Occipital lobe (tissue), 1 donor: ENCODE measurements at regions not wholly inside any gene's neighbourhood (a gene's known extent, or its start where the extent isn't known, plus 50 kb on each side); places are given as distances from the start of the nearest gene placed in this dataset.

Experiments used
- DNase-seq: peaks from one replicate; lab custom pipeline; 2025; lab: John Stamatoyannopoulos, UW

DNA sequence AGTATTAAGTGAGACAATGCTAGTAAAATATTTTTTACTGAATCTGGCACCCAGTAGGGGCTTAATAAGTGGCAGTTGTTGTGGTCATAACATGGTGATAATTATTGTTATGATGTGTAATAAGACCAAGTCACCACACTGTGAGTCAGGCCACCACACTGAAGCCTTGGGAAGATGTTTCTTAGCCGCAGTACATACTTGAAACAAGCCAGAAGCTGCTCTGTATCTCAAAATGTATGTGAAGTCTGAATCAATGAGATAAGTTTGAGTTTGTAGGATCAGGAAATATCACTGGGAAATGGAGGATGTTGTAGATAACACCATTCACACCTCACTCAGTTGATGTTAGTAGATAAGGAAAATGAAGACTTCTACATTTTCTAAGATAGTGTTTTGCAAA lies 51.3 kb upstream of the PTPN3 start:
- no peak for DNase-seq

DNA sequence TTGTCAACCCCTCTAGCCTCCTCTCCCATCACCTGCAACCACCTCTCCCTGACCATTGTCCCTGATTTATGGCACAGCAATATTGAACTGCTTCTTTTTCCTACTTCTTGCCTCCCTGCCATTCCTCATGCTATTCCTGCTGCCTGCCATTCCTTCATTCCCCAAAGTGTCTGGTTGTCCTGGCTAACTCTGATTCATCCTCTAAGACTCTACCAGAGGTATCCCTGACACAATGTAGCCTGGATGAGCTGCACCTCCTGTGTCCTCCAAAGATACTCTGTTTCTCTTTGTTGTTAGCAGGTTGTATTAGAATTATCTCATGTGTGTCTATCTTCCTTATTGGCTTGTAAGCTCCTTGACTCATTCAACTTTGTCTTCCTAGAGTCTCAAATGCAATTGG lies 53.5 kb upstream of the PTPN3 start:
- DNase-seq = no peak

DNA sequence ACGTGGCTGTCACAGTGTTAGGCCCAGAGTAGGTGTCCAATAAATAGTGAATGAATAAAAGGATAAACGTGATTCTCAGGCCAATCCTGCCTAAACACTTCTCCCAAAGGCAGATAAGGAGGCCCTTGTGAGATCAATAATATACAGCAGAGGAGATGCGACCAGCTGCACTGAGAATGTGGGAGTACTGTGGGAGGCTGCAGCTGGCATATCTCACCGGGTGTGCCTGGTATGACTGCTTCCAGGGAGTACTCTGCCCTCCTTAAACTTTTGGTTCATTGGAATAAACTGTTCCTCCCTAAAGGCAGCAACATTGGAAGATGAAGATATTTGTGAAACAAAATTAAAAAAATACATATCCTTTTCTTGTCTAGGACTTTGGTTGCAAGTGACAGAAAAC lies 57.1 kb upstream of the PTPN3 start:
- DNase-seq = no peak

DNA sequence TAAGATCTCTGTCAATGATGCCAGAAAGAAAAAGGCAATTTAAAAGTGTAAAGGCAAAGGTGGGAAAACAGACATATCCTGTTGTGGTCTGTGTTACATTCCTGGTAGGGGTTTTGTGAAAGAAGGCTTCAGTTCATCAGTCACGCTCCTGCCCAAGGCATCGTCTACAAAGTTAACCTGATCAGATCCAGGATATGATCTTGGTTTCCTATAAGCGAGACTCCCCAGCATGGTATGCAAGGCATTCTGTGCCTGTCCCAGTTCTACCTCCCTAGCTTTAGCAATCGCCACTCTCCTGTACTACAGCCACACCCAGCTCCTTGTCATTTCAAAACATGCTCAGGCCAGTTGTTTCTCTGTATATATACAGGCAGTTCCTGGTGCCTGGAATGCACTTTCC lies 58.0 kb upstream of the PTPN3 start:
- DNase-seq = no peak

DNA sequence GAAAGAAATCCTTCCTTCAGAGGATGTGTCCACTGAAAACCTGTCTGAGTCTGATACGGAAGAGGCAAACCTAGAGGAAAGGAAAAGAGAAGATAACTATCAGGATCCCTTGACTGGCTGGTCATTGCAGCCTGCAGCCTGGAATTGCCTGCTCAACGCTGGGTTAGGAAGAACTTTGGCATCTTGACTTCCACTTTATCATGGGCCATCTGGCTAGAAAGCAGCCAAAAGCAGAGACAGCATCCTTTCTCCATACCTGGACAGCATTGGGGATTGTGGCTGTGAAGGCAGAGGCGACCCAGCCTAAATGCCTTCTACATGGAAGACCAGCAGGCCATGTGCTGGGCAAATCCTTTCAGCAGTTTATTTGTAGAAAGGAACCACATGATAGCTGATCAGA lies 58.7 kb upstream of the PTPN3 start:
- no peak for DNase-seq

DNA sequence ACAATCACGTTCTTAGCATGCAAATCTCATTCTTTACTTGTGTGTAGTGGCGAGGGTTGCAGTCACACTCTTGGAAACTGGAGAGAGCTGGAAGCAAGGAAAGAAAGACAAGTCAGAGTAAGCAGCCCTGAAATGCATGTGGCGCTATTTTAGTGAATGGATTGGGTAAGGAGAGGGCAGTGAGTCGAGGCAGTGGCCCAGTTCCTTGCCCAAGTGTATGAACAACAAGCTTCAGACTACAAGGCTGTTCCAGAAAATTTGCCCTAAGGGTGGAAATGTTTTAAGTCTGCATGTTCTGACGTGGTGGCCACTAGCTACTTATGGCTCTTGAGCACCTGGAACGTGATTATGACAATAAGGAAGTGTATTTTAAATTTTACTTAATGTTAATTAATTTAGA lies 59.4 kb upstream of the PTPN3 start:
- no peak for DNase-seq

DNA sequence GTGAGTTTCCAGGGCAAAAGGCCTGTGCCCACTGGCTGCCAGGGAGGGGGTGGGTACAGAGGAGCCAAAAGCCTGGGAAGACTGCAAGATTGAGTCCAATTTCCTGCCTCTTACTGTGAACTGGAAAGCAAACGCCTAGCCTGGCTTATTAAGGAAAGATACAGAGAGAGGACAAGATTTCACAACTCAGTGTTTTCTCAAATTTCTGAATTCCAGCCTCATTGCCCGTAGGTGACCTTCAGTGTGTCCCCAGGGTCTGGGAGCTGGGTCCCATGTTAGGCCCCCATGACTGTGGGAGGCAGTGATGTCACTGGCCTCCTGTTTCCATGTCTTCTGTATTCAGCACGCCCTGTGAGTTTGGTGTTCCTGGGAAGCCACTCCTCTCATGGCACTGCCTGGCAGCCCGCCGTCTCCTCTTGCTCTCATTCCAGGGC lies 60.6 kb upstream of the PTPN3 start:
- no peak for DNase-seq

DNA sequence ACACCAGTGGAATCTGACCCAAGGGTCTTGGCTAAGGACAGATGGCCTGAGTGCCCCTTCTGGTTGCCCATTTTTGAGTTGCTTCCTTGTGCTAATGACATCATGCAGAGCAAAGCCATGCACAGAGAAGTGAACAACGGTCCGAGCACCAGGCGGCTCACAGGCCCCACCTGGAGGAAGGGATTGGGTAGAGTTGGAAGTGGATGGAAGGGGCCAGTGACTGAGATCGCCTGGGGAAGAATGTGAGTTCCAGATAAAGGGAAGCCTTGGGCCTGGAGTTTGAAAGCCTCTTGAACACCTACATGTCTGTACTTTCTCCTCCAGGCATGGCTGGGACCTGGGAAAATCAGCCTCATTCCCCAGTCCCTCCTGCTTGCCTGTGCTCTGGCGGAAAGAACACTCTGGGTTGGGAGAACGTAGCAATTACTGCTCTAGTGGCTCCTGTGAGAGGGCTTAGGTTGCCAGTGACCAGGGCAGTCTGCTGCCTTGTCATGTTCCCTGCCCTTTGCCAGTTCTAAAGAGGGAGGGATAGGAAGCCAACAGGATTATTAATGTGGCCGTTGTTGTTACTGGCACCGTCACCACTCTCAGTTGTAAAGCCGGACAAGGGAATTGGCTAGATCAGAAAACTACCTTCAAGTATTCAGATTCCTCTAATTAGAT lies 62.5 kb upstream of the PTPN3 start:
- DNase-seq = no peak

DNA sequence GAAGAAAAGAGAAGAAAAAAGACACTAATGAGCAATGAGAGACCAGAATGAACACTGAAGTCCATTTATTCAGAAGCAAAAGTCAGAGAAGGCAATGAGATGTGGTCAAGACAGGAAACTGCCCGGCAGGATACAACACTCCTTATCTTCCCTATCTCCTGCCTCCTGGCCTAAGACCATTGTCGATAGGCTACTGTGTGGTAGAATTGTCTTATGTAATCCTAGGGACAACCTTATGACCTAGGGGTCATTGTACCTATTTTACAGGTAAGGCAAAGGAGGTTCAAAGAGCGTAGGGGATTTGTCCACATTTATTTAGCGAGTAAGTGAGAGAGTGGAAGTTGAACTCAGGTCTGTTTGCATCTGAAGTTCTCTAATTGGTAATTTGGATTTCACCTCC lies 63.0 kb upstream of the PTPN3 start:
- DNase-seq = no peak

DNA sequence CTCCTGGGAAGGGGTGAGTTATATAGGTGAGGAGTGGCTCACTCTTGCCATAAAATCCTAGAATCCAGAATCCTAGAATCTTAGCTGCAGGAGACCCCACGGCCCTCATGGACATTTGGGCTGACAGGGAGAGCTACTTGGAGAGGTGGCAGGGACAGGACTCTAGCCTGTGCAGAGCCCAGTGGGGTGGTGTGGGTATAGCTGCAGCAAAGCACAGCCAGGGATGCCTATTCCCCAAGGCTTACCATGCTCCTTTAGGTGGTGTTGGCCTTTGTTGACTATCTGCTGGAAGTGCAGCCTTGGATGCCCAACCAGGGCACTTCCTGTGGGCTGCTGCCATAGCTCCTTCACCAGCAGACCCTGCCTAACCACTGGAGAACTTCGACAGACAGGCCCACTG lies 70.0 kb upstream of the PTPN3 start:
- DNase-seq = no peak

DNA sequence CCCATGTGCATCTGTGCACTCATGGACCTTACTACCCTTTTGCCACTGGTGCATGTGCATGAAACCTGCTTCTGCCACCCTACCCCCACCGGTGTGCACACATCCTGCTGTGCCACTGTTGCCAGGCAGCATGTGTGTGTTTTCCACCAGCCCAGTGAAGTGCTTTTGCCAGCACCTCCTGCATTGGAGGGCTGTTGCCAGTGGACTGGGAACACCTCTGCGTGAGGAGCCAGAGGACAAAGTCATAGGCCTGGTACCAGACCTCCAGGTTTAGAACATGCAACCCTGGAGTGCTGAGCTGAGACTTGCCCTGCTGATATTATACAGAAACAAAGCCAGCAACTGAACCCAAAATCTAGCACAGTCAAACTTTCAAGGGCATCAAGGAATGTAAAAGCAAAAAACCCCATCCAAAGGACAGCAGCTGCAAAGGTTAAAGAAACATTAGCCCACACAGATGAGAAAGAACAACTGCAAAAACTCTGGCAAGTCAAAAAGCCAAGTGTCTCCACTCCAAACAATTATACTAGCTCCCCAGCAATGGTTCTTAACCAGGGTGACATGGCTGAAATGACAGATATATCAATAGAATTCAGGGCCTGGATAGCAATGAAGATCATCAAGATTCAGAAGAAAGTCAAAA lies 70.6 kb upstream of the PTPN3 start:
- no peak for DNase-seq

DNA sequence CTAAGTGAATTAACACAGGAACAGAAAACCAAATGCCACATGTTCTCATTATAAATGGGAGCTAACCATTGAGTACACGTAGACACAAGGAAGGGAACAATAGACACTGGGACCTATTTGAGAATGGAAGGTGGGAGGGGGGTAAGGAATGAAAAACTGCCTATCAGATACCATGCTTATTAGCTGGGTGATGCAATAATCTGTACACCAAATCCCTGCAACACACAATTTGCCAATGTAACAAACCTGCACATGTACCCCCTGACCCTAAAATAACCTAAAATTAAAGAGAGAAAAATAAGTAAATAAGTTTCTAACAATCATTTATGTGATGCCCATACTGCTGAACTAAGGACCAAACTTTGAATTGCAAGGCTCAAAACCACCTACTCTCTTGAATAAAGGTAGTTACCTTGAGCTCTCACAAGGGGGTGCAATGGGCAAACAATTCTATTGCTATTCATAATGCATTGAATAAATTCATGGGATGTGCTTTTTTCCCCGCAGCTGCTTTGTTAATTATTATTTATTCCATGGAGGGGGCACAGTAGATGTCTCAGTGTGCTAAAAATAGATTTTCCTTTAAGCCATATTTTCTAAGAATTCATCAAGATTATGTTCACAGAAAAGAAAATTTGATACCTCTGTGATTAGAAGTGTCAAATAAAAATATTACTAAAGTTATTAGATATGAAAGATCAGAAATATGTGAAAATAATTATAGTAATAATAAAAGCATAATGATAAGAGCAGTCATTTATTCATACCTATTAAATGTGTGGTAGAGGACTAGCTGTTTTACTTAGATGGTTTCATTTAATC lies 76.2 kb upstream of the PTPN3 start:
- no peak for DNase-seq

DNA sequence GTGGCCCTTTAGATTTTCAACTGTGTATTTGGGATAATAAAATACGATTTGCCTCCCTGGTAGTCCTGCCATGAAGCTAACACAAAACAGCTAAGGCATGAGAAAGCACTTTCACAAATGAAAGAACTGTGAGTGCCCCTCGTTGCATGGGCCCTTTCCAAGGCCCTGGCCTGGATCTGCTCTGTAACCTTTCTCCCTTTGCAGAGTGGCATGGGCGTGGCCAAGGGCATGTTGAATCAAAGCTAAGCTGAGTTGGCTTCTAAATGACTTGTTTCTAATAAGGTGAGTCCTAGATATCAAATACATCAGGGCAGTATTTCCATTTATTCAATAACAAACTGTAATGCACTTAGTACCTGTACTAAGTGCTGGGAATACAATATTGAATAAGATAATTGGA lies 78.7 kb upstream of the PTPN3 start:
- DNase-seq = no peak

DNA sequence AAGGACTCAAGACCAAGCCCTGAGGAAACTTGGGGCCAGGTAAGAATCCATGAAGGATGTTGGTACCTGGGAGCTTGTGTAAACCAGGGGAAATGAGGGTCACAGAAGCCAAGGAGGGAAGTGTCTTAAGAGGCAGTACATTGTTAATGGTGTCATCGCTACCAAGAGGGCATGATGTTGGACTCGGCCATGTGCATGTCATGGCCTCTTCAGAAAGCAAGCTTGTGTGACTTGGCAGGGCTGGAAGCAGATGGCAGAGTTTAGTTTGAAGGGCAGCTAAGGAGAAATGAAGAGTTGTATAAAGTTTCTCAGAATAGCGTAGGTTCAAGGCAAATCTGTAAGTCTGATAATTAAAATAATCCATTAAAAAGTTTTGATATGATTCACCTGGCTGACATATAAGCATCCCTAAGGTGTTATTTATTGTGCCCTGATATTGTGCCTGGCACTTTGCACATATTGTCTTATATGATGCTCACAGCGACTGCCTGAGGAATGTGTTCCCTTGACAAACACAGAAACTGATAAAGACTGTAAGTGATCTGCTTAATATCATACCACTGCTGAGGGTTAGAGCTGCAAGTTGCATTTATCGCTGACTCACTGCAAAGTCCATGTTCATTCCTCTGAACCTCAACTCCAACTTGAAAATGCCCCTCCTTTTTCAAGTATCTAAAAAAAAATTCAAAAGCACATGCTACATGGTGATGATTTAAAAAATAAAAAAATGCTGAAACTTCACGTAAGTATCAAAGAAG lies 81.3 kb upstream of the PTPN3 start:
- DNase-seq = no peak

DNA sequence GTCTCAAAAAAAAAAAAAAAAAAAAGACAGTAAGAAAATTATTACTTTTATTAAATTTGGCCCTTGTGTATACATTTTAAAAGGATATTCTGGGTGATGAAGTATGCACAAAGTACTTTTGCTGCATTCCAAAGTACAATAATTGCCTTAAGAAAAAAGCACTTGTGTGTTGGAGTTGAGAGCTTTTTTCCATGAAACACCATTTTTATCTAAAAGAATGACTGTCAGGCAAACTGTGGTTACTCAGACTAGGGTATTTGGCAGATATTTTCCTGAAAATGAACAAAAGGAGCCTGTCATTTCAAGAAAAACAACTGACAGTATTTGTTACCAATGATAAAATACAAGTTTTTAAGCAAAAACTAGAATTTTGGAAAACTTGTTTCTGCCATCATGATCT lies 84.3 kb upstream of the PTPN3 start:
- DNase-seq = no peak

DNA sequence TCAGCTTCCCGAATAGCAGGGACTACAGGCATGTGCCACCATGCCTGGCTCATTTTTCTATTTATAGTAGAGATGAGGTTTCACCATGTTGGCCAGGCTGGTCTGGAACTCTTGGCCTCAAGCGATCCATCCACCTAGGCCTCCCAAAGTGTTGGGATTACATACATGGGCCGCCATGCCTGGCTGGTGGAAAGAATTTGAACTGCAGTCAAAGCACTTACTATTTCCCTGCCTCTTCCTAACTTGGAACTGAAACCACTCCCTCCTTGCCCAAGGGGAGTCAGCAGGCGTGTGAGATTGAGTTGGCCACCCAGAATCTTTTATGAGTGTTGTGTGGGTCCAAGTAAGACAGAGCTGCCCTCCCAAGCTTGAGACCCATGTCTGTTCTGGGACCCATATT lies 86.1 kb upstream of the PTPN3 start:
- no peak for DNase-seq

DNA sequence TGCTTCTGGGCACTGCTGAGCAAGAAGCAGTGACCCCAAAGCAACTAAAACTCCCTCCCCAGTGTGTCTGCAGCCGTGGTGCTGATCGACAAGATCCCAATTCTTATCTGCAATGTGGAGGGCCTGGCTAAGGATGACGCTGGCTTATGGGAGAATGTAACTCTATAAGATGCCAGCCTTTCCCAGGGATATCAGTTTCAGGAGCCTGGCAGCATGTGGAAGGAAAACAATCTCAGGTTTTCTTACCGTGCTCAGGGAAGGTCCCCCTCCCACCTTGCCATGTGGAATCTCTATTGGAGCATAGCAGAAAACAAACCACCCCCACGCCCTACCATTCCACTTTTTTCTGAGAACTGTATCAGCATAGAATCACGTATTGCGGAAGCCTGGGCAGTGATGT lies 87.7 kb upstream of the PTPN3 start:
- no peak for DNase-seq

DNA sequence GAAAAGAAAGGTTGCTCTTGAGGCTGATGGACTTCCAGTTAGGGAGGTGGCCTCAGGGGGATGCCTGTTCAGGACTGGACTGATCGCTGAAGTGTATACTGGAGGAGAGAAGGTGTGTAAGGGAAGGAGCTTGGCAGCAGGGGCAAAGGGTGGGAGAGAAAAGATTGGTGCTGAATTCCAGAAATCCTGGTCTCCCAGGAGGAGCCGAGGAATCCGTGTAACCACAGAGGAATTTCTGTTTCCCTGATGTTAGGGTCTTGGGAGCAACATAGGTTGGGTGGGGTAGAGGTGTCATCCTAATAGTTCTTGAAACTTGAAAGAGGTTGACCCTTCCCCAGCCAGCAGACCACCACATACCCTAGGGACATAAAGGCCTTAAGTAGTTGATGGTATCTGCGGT lies 88.9 kb upstream of the PTPN3 start:
- DNase-seq = no peak

DNA sequence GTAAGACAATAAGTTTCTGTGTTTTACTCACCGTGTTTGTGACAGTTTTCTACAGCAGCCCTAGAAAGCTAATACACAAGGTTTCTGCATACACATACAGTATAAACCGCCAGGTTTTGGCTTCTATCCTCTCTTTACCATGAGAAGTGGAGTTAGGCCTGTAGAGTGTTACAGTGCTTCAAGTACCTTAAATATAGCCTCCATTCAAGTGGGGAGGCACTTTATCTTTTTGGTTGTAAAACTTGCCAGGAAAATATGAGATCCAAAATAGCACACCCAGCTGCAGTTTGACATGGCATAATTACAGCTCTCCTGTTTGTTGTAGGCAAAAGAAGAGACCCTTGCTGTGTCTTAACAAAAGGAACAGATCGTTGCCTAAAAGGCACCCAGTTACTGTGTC lies 90.3 kb upstream of the PTPN3 start:
- DNase-seq = no peak

DNA sequence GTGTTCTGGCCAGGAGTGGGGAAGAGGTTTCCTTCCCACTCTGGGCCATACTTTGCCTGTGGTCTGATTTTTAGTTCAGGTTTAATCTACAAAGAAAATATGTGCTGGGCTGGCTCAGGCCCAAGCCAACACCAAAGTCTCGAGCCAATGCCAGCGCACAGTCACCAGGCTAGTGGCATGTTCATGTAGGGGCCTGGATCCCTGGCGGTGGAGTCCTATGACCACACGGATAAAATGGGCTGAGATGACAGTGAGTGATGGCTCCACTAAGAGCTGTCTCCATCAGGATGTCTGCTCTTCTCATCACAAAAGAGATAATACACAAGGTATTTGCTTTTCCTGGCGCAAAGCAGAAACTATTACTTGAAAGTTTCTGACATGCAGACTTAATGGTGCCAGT lies 92.9 kb upstream of the PTPN3 start:
- DNase-seq = no peak

DNA sequence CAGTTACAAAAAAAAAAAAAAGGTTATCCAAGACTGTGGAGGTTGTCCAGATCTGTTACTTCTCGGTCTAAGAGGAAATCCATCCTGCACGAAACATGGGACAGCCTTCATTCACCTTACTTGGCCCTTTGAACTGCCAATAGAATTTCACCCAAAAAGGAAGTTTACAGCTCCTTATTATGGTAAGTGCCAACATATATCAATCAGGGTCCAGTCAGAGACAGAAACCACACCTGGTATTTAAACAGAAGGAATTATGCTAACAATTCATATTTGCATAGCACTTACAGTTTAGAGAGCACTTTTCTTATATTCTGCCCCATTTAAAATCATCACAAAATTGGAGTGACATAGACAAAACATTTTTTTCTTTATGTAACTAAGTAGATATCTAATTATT lies 93.6 kb upstream of the PTPN3 start:
- no peak for DNase-seq

DNA sequence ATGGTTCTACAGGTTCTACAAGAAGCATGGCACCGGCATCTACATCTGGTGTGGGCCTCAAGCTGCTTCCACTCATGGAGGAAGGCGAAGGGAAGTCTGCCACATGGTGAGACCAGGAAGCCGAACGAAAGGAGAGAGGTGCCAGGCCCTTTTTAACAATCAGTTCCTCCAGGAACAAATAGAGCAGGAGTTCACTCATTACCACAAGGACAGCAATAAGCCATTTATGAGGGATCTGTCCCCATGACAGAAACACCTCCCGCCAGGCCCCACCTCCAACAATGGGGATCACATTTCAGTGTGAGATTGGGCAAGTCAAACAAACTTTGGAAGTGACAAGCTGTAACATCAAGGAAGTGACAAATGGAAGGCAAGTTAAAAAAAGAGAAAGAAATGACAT lies 95.5 kb upstream of the PTPN3 start:
- DNase-seq = no peak
